ENCODE measurements at regions not wholly inside any gene's neighbourhood (a gene's known extent, or its start where the extent isn't known, plus 50 kb on each side); places are given as distances from the start of the nearest gene placed in this dataset.

DNA sequence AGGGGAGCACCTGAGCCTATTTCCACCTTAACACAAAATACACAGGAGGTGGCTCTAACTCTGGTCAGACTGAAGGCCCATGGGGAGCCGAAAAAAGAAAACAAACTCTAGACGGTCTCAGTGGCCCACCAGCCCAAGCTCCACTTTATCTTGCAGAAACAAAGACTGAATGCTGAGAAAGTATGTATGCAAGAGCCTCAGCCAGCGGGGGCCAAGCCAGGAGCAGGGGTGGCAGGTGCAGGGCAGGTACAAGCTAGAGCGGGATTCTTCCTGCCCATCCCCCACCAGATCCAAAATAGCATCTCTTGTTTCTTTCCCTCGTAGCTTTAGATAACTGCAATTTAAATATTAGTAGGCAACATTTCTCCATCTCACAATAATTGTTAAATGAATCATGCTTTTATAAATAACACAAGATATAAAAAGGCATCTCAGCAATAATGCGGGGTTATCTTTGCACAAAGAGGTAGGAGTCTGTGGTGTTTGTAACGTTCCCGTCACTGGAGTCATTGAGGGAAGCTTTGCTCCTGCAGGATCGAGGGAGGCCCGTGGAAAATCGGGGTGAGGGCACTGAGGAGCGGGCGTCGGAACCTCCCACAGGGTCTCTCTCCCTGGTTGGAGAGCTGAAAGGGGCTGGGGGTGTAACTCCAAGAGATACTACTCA is 418.0 kb downstream of the SHANK2 start:
- peak; percentile 56 for DNase-seq

DNA sequence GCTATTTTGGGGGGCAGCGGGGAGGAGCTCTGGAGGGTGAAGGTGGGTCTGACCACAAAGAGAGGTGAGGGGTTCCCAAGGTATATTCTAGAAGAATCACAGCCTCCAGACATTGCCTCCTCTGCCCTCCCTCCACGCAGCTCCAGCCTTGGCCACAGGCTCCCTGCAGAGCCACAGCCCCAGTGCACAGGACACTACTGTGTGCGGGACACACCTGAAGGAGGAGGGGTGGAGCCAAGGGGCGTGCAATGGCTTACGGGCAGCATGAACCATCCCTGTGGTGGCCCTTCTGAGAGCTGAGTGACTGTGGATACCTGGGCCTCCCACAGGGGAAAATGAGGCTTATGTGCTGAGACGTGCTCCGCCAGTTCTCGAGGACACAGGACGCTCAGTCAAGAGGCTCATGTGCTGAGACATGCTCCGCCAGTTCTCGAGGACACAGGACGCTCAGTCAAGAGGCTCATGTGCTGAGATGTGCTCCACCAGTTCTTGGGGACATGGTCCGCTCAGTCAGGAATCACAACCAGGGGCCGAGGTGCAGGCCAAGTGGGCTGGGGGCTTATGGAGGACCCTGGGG is 417.3 kb downstream of the SHANK2 start:
- no peak for DNase-seq

DNA sequence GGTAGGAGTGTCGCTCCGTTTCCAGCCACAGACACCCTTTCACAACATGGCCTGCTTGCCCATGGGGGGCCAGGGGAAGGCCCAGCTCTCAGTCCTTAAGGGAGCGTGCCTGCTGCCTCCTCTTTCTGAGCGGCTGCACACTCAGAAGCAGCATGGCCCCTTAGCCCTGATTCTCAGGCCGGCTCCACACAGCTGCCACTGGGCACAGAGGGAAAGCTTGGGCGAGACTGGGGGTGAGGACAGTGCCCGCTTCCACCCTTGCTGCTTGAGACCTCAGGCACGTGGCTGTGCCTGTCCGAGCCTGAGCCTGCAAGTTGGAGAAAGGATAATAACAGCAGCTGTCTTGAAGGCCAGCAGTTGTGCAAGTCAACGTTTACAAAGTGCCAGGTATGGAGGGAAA is 416.3 kb downstream of the SHANK2 start:
- DNase-seq = no peak

DNA sequence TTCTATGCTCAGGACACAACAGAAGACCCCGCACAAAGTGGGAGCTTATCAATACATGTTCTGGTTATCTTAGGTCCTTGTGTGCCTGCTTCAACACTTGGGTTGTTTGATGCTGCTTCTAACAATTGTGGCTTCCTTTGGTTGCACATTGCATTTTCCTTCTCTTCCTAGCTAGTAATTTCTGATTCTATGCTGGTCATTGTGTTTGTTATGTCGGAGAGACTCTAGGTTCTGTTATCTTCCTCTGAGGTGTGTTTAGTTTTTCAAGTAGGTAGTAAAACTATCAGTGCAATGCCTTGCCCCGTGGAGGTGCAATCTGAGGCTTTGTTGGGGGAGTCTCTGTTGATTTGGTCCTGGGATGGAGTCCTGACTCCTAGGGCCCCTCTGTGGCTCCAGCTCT is 414.2 kb downstream of the SHANK2 start:
- DNase-seq = no peak

DNA sequence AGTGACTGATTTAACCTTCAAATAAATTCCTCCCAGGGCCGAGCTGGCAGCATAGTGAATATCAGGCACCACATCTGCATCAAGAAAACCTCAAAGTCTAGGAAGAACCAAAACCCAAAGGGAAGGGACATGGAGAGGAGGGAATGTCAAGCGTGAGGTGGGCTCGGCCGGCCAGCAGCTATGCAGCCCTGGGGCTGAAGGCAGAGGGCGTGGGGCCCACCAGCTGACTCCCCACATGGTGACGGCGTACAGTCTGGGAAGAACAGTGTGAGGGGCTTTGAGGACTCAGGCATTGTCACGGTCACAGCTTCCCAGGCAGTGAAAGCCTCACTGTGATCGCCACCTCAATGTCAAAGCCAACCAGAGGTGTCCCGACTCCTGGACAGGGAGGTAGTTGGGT is 412.5 kb downstream of the SHANK2 start:
- no peak for DNase-seq

DNA sequence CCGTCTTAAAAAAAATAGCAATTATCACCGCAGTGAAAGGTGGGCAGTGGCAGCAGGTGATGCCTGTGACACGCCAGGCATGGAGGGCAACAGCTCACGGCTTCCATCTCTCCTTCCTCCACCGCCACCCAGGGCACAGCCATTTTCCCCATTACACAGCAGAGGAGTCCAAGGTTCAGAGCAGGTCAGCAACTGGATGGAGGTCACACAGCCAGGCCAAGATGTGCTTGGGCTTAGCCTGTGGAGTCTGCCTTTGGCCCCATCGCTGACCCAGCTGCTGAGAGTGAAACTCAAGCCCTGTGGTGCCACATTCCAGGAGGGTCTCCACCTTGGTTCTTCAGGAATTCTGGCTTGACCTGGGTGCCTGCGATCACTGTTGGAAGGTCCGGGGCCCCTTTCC is 411.1 kb downstream of the SHANK2 start:
- no peak for DNase-seq

DNA sequence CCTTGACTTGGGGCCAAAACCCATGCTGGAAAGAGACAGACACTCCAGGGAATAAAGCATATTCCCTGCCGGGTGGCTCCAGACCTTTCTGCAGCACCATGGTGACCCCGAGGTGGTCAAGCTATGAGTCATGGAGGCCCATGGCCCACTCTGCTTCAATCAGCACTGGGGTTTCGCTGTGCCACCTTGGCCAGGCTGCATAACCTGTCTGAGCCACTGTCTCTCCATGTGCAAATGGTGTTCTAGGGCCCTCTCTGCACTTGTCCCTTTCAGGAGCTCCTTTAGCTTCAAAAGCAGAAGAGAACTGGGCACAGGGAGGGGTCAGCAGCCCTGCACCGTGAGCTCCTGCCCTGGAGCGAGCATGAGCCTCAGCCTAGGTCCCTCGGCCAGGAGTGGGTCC is 410.1 kb downstream of the SHANK2 start:
- DNase-seq = no peak

DNA sequence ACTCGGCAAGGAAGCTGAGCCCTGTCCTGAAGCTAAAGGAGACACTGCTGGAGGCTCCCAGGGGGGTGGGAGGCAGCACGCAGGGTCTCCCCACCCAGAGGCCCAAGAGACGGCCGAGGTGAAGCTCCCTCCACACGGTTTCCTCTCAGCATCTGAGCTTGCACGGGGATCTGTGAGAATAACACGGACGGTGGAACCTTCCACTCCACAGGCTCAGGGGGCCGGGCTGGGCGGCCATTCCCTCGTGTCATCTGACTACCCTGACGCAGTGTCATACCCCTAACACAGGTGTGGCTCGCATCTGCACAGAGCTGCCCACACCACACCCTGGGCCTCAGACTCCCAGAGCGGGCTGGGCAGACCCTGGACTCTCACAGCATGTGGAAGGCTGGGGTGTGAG is 409.7 kb downstream of the SHANK2 start:
- no peak for DNase-seq

DNA sequence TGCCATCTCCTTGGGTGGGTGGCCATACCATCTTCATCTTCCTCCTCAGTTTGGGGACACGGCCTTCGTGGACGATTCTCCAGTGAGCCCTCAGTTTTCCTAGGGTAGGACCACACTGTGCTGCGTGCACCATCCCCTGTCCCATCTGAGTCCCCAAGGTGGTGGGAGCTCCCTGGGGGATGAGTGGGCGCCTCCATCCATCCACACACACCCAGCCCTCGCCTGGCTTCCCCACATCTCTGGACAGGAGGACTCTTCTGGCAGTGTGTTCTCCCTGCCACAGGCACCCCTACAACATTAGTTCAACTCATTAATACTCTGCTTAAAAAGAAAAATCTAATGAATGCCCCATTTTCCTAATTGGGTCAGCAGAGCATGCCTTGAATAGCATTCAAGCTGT is 408.5 kb downstream of the SHANK2 start:
- DNase-seq = no peak

DNA sequence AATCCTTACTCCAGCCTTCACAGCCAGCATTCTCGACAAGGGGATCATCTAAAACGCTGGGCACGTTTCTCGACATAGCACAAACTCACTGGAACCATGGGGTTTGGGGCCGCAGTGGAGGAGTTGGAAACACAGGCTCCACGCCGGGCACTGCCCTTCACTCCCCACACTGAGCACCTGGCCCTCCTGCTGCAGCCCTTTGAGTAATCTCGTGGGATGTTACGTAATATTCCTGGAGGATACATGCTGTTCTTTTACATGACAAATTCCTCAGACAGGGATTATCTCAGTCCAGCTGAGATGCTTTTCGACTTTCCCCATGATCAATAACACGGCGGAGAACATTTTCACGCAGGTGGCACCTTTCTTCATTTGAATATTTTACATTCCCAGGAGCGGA is 408.0 kb downstream of the SHANK2 start:
- DNase-seq = no peak

DNA sequence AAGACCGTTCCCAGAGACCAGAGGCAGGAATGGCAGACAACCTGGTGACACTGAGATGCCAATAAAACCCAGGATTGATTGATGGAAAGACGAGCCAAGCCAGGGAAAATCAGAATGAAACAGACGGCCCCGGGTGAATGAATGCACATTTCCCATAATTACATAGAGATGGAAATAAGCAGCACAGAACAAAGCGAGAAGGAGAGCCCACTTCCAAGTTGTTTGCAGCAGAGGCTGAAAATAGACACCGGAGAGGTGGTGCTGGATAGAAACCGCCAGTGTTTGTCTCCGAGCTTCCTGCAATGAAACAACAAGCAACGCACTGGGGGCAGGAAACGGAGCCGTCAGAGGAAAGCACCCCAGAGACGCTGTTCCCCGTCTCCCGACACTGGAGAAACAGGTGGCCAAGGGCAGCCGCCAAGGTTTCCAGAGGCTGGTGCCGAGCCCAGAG is 406.8 kb downstream of the SHANK2 start:
- DNase-seq = no peak

DNA sequence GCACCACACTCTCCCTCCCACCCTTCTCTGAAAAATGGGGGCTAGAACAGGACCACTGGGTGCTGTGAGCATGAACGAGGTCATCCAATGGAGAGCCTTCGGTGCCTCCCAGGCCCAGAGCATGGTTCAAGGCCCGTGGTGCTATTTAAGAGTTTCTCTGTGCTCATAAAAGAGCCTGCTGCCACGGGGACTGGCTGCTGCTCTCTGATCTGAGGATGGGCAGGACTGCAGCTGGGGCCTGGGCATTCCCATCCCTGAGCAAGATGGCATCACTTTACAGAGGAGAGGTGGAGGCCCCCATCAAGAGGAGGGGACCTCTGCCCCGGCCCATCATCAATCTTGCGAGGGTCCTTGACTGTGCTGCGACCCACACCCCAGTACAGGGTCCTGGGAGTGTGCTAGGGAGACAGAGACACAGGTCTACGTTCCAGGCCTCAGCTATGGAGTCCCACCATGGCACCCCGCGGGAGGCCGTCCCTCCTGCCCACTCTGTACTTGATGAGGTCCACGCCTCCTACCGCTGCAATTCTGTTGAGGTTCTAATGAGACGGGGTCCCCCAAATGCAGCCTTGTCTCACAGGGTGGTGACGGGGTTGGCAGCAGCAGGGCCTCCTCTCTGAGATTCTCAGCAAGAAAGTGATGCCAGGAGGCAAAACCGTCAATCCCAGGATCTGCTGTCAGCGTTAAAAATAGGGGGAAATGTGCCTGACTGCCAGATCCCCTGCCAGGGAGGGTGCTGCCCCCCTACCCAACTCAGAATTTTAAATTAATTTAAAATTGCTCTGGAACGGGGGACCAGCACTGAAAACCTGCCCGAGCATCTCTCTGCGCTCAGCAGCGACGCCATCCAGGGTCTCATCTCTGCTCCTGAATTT is 405.4 kb downstream of the SHANK2 start:
- DNase-seq = no peak

DNA sequence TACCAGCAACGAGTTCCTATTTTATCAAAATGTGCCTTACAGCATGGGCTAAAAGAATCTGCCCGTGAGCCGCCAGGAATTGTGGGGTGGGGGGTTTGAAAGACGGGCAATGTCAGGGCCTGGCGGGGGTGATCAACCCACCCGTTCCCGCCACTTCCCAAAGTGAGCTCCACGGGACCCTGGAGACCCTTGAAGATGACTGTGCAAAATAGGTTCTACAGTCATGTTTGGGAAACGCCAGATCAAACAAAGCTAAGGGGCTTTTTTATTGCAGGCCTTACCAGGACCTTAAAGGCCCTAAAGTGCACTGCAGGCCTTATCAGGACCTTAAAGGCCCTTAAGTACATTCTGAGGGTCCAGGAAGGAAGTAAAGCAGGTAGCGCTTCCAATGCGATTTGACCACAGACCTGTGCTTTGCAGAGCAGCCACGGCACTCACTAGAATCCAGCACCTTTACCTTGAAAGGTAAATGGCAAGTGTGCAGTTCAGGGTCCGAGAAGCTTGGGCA is 404.1 kb downstream of the SHANK2 start:
- no peak for DNase-seq

DNA sequence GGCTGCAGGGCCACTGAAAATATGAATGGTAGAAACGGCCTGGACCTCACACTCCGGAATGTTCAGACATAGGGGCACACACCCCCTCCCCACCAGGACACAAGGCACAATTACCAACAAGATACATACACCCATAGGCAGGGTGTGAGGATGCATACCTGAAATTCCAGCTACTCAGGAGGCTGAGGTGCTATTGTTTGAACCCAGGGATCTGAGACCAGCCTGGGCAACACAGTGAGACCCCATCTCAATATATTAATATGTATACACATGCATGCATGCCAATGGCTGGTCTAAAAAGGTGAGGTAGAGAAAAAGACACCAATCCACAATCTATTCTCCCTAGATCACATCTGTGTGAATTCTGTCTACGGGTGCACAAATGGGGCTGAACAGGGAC is 403.3 kb downstream of the SHANK2 start:
- DNase-seq = no peak

DNA sequence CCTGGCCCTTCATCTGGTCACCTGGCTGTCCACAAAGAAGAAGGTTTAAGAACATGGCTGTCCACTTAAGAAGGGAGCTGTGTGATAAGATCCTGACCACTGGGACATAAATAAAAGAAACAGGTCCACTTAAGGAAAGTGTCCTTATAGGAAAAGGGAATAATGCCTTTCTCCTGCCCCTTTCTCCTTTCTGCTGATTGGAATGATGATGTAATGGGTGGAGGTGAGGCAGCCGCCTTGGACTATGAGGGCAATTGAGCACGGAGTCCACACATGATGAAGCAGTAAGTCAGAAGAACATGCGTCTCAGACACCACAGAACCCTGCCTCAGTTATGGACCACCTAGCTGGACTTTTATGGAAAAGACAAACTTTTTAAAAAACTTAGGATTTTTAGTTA is 401.1 kb downstream of the SHANK2 start:
- no peak for DNase-seq

DNA sequence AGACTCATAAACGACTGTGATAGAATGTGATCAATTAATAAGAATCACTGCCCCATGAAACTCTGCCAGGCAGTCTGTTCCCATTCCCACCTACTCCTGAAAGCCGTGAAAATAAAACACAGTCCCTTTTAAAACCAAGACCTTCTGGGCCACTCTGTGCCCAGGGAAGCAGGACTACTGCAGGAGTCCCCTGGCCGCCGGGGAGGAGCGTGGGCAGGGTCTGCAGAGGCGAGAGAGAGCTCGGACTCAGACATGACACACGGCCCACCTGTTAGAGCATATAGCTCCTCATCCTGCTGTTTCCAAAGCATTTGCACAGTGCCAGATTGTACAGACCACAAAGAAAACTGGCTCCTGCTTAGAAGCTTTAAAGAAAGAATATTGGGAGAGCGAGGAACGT is 400.5 kb downstream of the SHANK2 start:
- no peak for DNase-seq

DNA sequence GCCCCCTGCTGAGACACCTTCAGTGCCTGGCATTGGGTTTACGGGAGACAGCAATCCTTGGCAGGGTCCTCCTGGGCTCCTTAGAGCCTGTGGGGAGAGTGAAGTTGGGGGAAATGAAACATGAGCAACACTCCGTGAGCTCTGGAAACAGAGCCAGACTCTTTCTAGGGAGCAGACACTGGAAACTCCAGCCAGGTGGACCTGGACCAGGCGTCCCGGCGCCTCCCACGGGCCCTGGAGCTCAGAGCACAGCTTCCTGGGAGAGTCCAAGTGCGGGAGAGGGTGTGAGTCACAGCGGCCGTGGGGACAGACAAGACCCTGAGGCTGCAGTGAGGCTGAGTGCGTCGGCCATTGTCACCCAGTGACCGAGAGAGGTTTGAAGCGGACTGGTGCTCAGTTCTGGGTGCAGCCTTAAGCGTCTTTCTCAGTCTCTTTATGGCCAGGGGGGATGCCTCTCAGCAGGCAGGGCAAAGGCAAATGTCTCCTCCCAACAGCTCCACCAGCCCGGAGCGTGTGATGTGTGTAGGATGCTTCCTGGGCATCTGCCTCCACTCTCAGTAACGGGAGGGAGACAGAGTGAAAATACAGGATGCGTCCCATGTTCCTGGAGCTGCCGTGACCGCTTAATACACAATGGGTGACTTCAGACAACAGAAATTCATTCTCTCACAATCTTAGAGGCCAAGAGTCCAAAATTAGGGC is 399.2 kb downstream of the SHANK2 start:
- no peak for DNase-seq

DNA sequence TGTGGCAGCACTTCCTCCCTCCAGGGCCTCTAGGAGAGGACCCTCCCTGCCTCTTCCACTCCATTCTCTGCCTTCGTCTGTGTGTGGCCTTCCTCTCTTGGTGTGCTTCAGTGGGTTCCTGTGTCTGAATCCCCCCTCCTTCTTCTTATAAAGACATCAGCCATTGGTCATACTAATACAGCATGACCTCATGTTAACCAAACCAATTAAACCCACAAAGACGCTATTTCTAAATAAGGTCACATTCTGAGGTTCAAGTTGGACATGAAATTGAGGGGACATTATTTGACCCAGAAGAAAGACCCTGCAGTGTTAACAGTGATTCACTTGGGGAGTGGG is 398.6 kb downstream of the SHANK2 start:
- no peak for DNase-seq

DNA sequence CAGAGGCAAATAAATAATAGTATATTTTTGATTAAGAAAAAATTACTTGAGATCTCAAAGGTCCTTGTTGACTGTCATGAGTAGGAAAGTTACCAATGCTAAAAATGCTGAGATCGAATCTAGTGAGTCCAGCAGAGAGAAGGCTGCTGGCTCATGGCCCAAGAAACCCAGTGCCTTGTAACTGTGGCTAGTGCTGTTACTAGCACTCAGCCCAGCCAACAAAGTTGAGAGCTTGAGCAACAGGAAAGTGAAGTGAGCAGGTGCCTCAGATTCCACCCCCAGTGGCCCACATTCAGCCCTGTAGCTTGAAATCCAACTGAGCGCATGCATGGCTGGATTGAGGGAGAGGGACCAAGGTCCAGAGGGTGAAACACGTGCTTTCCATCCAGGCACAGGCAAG is 398.2 kb downstream of the SHANK2 start:
- DNase-seq = no peak

DNA sequence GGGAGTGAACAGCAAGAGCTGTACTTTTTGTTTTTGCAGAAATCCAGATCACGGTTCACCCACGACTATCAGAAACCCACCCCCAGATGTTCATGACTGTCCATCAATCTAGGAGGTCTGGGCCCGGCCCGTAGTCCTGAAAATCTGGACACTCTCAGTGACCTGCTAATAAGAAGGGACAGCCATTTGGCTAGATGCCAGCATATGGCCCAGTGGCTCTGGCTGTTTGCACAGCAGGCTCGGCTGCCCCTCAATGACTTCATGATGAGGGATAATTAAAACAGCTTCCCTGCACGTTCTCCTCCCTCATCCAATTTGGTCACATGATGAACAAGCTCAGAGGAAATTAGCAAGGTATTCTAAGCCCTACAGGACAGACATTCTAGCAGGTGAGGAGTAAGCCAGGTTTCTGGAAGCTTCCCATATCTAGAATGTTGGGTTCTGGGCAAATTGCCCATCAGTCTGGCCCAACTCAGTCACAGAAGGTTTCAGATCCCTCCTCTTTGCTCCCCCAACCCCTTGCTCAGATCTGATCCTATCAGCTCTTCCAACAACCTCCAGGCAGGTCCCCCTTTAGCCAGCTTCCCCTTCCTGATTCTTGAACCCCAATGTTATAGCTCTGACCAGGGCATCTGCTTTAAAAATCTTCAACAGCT is 397.3 kb downstream of the SHANK2 start:
- peak; percentile 72 for DNase-seq

DNA sequence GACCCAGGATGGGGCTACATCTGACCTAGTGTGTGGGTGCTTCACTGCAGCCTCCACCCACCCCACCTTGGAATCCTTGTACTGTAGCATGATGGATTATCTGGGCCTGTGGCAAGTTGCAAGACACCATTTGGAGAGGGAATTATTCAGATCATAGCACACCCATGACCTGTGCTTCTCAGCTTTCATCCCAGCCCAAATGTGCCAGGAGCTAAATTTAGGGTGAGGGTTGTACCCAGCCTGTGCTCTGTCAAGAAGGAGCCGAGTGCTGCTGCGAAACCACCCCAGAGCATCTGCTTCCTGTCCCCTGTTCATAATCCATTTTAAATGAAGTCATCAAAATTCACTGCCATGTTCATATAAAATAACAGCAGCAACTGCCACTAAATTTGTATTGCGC is 394.5 kb downstream of the SHANK2 start:
- no peak for DNase-seq

DNA sequence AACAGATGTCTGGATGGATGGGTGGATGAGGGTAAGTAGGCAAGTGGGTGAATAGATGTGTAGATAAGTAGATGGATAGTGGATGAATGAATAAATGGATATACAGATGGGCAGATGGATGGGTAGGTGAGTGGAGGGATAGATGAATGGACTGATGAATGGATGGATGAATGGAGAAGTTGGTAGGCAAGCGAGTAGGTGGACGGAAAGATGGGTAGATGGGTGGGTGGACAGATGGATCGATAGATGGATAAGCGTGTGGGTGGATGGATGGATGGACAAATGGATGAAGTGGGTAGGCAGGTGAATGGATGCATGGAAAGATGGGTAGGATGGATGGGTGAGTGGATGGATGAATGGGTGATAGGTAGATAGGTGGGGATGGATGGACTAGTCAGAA is 393.2 kb downstream of the SHANK2 start:
- no peak for DNase-seq

DNA sequence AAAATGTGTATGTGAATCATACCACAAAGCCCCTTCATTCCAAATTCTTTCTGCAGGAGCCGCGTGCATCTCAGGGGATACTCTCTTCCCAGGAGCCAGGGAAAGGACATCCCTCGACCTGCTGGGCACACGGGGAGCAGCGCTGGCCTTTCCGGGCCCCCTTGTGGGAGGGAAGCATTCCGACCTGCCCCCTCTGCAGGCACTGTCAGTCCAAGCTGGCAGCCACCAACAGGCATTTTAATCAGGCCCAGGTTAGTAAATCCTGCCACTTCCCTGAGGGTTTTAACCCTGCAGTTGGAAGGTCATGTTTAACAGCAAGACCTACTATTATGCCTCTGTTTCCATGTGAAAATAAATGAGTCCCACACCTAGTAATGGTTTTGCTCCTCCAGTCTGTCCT is 391.5 kb downstream of the SHANK2 start:
- no peak for DNase-seq
